Aorta (tissue), 5 donors: ENCODE measurements at regions not wholly inside any gene's neighbourhood (a gene's known extent, or its start where the extent isn't known, plus 50 kb on each side); places are given as distances from the start of the nearest gene placed in this dataset.

Experiments
- ATAC-seq: fragments of 200-7000 bp; cut with Tn5 transposase; one replicate; pipeline ENCODE4 v1.9.1; 2022; ENCODE audit warnings: moderate library complexity; ENCODE audit not compliant: low FRiP score
- DNase-seq, 2 donors: peaks; one replicate each; pipeline ENCODE4 v3.0.0-alpha.2; 2020
- H3K27ac ChIP-seq, 2 donors: one replicate each; pipeline ENCODE4 v1.5.1; 2013; ENCODE audit warnings: low read length in 2 of 2, mild to moderate bottlenecking in 2 of 2, moderate library complexity in 2 of 2, control low read depth in 1 of 2, inconsistent platforms in 1 of 2, low read depth in 1 of 2
- H3K27me3 ChIP-seq, 2 donors: one replicate each; pipeline ENCODE4 v1.6.1; 2013; ENCODE audit warnings: control low read depth in 1 of 2, low read length in 1 of 2, mild to moderate bottlenecking in 1 of 2, moderate library complexity in 1 of 2; ENCODE audit not compliant: insufficient read depth in 2 of 2, control insufficient read depth in 1 of 2
- H3K36me3 ChIP-seq, 2 donors: one replicate each; pipeline ENCODE4 v1.6.1; 2013; ENCODE audit warnings: control low read depth in 1 of 2, low read length in 1 of 2, mild to moderate bottlenecking in 1 of 2; ENCODE audit not compliant: insufficient read depth in 2 of 2, control insufficient read depth in 1 of 2
- H3K4me1 ChIP-seq, 2 donors: one replicate each; pipeline ENCODE4 v1.6.1; 2013; ENCODE audit warnings: low read length in 2 of 2, control low read depth in 1 of 2, mild to moderate bottlenecking in 1 of 2, moderate library complexity in 1 of 2; ENCODE audit not compliant: insufficient read depth in 2 of 2, control insufficient read depth in 1 of 2
- H3K4me3 ChIP-seq, 2 donors: one replicate each; pipeline ENCODE4 v1.5.1; 2013; ENCODE audit warnings: low read length in 2 of 2, control low read depth in 1 of 2, mild to moderate bottlenecking in 1 of 2
- H3K9me3 ChIP-seq: one replicate; pipeline ENCODE4 v1.6.1; 2013; ENCODE audit warnings: mild to moderate bottlenecking, low read length; ENCODE audit not compliant: control insufficient read depth
- WGBS, 2 donors: extraction: QIAGEN DNeasy Blood & Tissue Kit; methylation state at CpG; one replicate each; pipeline ENCODE4 v1.1.7; 2013; 5-methylcytosine and 5-hydroxymethylcytosine counted together
- intact Hi-C, 2 donors: fragments of 100-400 bp; cut with DNase I; formaldehyde crosslinking; loops; one replicate each; pipeline versions ENCODE4 v1.14.2 to v1.15.0; 2022
- donor health status: healthy with polysubstance abuse.
- donor health status: Bipolar disorder and iron deficiency.
- donor health status: DM: no; HTN: no; CAD: no.
- donor health status: DM: no; HTN: no; CAD: no.
- donor health status: DM: yes; HTN: yes; CAD: no.

DNA sequence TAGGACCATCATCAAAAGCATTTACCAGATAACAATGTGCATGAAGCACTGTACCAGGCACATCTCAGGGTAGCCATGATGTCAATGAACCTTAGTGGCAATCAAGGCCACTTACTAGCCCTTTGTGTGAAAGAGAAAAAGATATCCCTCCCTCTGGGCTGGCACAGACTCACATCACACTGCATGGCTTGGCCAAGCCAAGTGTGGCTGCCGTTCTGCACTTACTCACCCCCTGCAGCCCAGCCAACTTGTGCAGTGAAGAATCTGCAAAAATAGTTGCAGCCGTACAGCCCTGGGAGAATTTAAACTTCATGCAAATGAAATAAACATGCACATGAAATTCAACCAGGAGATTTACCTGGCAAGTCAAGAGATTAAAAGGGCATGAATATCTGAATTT lies 333.5 kb downstream of the DEPDC1B start:
- Histone ChIP-seq H3K9me3 (no peaks in the 10 kb centered on the region), H3K27me3 (no peaks in the 10 kb centered on the region), H3K4me3 (no peak overlapping the region), H3K36me3 (no peaks in the 10 kb centered on the region), H3K4me1 (peaks cover 2 to 7% of the 10 kb centered on the region in 2 donors), H3K27ac (no peak overlapping the region)
- intact Hi-C loops: no loop called here
- 0 to 9% methylated on average over 2 of the region's 2 CpGs for WGBS, 2 donors
- ATAC-seq: peak; percentile 71
- DNase-seq: peak; percentile 62 to 81

DNA sequence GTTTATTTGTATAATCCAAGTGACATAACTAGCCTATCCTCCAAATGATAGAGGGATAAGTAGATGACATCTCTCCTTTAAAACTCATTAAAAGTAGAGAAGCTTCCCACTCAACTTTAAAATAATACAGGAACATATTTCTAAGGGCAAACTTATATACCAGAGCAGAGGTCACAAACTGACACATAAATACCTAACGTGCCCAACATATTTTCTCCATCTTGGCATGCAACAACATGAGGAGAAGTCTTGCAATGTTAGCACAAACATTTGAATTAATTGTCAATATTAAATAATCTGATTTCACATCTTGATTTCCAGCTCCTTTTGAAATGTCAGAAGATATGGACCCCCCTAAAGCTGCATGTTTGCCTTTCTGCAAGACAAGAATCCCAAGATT lies 335.0 kb downstream of the DEPDC1B start:
- H3K4me1 ChIP-seq: peaks cover 2 to 7% of the 10 kb centered on the region in 2 donors
- H3K4me3 ChIP-seq: no peak overlapping the region
- no peaks in the 10 kb centered on the region for H3K9me3 ChIP-seq
- 76 to 82% methylated on average over 1 of the region's 1 CpG for WGBS, 2 donors
- H3K27ac ChIP-seq: no peak overlapping the region
- no peaks in the 10 kb centered on the region for H3K36me3 ChIP-seq
- ATAC-seq (no peak), DNase-seq (no peak)
- intact Hi-C loops: no loop called here
- no peaks in the 10 kb centered on the region for H3K27me3 ChIP-seq

DNA sequence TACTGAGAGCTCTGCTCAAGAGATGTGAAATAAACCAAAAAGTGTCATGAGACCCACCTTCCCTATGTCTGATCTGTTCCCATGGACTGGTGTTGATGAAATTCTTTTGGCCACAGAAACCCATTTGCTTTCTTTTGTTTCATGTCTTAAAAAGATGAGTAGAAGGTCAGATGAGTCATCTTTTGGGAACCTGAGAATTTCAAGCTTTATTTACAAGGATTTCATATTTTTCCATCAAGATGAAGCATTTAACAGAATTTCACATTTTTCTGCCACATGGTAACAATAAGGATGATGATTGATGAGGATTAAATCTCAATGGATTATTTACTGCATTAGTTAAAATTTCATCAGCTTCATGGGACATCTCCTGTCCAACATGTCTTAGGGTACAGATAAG lies 337.8 kb downstream of the DEPDC1B start:
- no peak overlapping the region for H3K27ac ChIP-seq
- H3K9me3 ChIP-seq: no peaks in the 10 kb centered on the region
- ATAC-seq: no peak
- H3K27me3 ChIP-seq: no peaks in the 10 kb centered on the region
- DNase-seq: no peak
- no peaks in the 10 kb centered on the region for H3K36me3 ChIP-seq
- intact Hi-C loops: no loop called here
- H3K4me1 ChIP-seq: peaks cover 2 to 7% of the 10 kb centered on the region in 2 donors
- H3K4me3 ChIP-seq: no peak overlapping the region

DNA sequence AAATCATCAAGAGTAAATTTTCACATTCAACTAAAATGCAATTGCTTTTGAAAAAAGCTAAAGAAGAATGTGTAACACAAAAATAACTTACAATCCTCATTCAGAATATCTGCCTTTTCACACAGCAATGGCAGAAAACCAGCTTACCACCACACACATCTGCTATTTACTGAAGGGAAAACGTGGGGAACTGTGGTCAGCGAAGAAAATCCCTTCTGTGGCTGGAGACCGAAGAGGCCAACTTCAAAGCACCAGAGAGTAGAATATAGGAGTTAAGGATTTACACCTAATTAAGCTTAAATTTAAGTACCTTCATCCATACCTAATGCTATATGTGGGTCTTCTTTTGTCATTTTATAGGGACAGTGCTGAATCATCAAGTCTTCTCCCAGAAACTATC lies 339.6 kb downstream of the DEPDC1B start:
- no peaks in the 10 kb centered on the region for H3K9me3 ChIP-seq
- WGBS, 2 donors: 91 to 98% methylated on average over 3 of the region's 3 CpGs
- no peak for DNase-seq
- intact Hi-C loops: no loop called here
- no peak for ATAC-seq
- peaks cover 5 to 7% of the 10 kb centered on the region in 2 donors for H3K4me1 ChIP-seq
- H3K4me3 ChIP-seq: no peak overlapping the region
- H3K27me3 ChIP-seq: no peaks in the 10 kb centered on the region
- H3K27ac ChIP-seq: no peak overlapping the region
- no peaks in the 10 kb centered on the region for H3K36me3 ChIP-seq

DNA sequence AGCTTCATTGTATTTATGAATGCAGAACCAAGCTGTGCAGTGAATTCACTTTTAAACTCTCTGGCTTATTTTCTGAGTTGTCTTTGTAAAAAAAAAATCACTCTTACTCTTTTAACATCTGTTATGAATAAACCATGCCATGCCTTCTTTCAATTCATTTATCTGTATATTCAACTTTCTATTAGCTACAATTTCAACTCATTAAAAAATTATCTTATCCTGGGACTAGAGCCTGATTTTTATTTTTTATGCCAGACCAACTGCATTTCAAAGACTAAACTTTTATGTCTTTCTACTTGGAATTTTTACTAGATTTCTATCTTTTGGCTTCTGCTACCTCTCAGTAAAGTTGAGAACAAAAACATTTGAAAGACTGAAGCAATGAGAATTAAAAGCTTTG lies 342.7 kb downstream of the DEPDC1B start:
- Histone ChIP-seq H3K9me3 (no peaks in the 10 kb centered on the region), H3K4me3 (no peak overlapping the region), H3K36me3 (no peaks in the 10 kb centered on the region), H3K27me3 (no peaks in the 10 kb centered on the region), H3K4me1 (peaks cover 10 to 12% of the 10 kb centered on the region in 2 donors), H3K27ac (no peak overlapping the region)
- no peak for DNase-seq
- ATAC-seq: no peak
- intact Hi-C loops: no loop called here

DNA sequence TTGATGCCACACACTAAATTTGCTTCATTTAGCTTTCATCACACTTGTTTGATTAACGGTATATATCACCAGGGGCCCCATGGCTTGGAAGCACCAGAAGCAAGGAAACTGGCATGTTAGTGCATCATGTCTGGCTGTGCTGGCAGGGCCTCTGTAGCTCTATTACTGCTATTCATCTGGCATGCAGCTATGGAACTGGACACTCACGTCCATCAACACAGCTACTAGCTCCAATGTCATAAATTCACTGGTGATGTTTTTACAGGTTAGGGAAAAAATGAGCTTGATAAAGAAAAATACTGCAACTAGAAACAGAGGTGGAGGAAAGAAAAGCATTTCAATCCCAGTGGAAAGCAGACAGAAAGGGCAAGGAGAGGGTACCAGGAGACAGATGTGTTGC lies 343.2 kb downstream of the DEPDC1B start:
- Histone ChIP-seq H3K27ac (no peak overlapping the region), H3K4me3 (no peak overlapping the region), H3K4me1 (peaks cover 10 to 12% of the 10 kb centered on the region in 2 donors), H3K27me3 (no peaks in the 10 kb centered on the region), H3K36me3 (no peaks in the 10 kb centered on the region), H3K9me3 (no peaks in the 10 kb centered on the region)
- WGBS, 2 donors: 14 to 28% methylated on average over 2 of the region's 2 CpGs
- intact Hi-C loops: no loop called here
- DNase-seq (no peak), ATAC-seq (no peak)

DNA sequence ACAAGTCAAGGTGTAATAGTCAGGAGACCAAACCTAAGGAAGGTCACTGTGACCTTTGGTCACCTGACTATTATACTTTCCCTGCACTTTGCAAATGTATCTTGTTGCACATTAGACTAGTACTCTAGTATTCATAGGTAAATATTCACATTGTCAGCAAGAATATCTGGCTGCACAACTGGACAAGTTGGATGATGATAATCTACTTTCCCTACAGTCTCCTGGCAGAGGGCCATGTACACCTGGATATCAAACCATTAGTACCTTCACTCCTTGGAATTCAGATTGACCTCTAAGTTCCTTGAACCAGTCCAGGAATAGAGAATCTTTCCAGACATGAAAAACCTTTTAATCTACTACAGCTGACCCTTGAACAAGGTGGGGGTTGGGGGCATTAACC lies 344.8 kb downstream of the DEPDC1B start:
- Histone ChIP-seq H3K4me1 (peaks cover 12% of the 10 kb centered on the region in 2 donors), H3K9me3 (no peaks in the 10 kb centered on the region), H3K27ac (no peak overlapping the region), H3K36me3 (no peaks in the 10 kb centered on the region), H3K27me3 (no peaks in the 10 kb centered on the region), H3K4me3 (no peak overlapping the region)
- DNase-seq (no peak), ATAC-seq (no peak)
- intact Hi-C loops: no loop called here

DNA sequence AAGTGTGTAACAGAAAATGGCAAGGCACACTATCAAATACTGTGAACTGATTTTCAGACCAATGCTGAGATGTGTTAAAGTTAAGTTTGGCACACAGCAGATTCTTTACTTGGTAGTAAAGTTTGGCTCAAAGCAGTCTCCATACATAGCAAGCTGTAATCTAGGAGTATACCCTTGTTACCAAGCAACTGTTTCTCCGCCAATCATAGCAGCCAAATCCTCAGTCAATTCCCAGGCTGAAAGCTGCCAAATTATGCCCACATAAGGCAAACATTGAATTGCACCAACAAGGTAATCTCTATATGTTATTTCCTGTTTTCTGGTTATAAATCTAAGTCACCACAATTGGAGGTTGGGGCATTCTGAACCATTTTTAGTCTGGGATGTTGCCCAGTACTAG lies 345.7 kb downstream of the DEPDC1B start:
- DNase-seq (no peak), ATAC-seq (no peak)
- no peak overlapping the region for H3K27ac ChIP-seq
- 23 to 40% methylated on average over 1 of the region's 1 CpG for WGBS, 2 donors
- no peak overlapping the region for H3K4me3 ChIP-seq
- H3K4me1 ChIP-seq: peaks cover 10 to 14% of the 10 kb centered on the region in 2 donors
- H3K36me3 ChIP-seq: no peaks in the 10 kb centered on the region
- no peaks in the 10 kb centered on the region for H3K9me3 ChIP-seq
- H3K27me3 ChIP-seq: no peaks in the 10 kb centered on the region
- intact Hi-C loops: no loop called here

DNA sequence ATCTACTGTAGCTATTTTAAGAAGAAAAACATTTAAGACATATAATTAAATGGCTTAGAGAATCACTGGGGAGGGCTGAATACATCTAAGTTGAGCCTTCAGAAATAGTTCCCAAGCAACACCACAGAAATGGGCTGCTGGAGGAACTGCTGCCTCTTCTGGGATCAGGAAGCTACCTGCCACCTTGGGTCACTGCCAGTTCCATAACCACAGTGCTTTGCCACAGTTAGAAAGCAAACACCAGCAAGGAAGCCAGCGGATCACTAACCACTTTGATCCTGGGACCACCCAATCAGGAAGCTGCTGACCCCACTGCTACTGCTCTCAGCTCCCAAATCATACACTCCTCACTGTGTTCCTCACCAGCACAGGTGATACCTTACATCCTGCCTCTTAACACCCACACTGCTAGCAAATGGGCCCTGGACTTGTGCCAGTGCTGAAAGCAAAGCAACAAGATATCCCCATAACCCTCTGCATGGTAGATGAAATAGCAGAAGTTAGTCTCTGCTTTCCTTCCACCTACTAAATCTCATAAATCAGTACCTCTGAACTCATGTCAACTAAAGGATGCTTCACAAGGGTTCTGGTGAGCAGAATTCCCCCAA lies 346.9 kb downstream of the DEPDC1B start:
- H3K36me3 ChIP-seq: no peaks in the 10 kb centered on the region
- H3K9me3 ChIP-seq: no peaks in the 10 kb centered on the region
- intact Hi-C loops: no loop called here
- peaks cover 10 to 11% of the 10 kb centered on the region in 2 donors for H3K4me1 ChIP-seq
- no peaks in the 10 kb centered on the region for H3K27me3 ChIP-seq
- ATAC-seq: no peak
- 93 to 100% methylated on average over 1 of the region's 1 CpG for WGBS, 2 donors
- no peak for DNase-seq
- peak overlapping the region in 1 of 2 donors; percentile 17 for H3K27ac ChIP-seq
- no peak overlapping the region for H3K4me3 ChIP-seq
